Transverse colon (tissue), 4 donors: ENCODE measurements at regions not wholly inside any gene's neighbourhood (a gene's known extent, or its start where the extent isn't known, plus 50 kb on each side); places are given as distances from the start of the nearest gene placed in this dataset.

Experiments
- DNase-seq: peaks from one replicate; pipeline ENCODE4 v3.0.0-alpha.2; 2019
- H3K27ac ChIP-seq, 4 donors: fragments of 200-600 bp; sonication (generic); 2 replicates each; pipeline ENCODE4 v1.5.1; 2016 to 2018; ENCODE audit warnings: inconsistent platforms in 4 of 4
- H3K27me3 ChIP-seq: fragments of 200-600 bp; sonication (generic); 2 replicates; pipeline ENCODE4 v1.5.1; 2017; ENCODE audit warnings: inconsistent platforms
- H3K36me3 ChIP-seq, 4 donors: fragments of 200-600 bp; sonication (generic); 2 replicates each; pipeline ENCODE4 v1.5.1; 2017 to 2019; ENCODE audit warnings: inconsistent platforms in 4 of 4
- H3K4me1 ChIP-seq, 4 donors: fragments of 200-600 bp; sonication (generic); 2 replicates each; pipeline ENCODE4 v1.5.1; 2017 to 2020; ENCODE audit warnings: inconsistent platforms in 4 of 4
- H3K4me3 ChIP-seq, 4 donors: fragments of 200-600 bp; sonication (generic); 1 replicate in 1 of 4; 2 replicates in 3 of 4; pipeline versions ENCODE4 v1.5.1 to v1.6.1; 2017 to 2019; ENCODE audit warnings: inconsistent platforms in 4 of 4
- H3K9me3 ChIP-seq, 2 donors: fragments of 200-600 bp; sonication (generic); 2 replicates each; pipeline ENCODE4 v1.5.1; 2017 to 2019; ENCODE audit warnings: inconsistent platforms in 2 of 2
- EP300 ChIP-seq: sonication (generic); formaldehyde crosslinking; IDR thresholded peaks from one replicate; pipeline ENCODE4 v1.6.1; 2017; ENCODE audit warnings: antibody characterized with exemption, low read depth
- POLR2A ChIP-seq: fragments of 450-650 bp; IDR thresholded peaks from one replicate; pipeline ENCODE4 v1.6.1; 2016; ENCODE audit warnings: antibody characterized with exemption, mild to moderate bottlenecking, moderate library complexity
- POLR2AphosphoS5 ChIP-seq, 3 donors: sonication (generic); formaldehyde crosslinking; IDR thresholded peaks; one replicate each; pipeline ENCODE4 v1.6.1; 2016; ENCODE audit warnings: antibody characterized with exemption in 3 of 3
- WGBS, 2 donors: methylation state at CpG; one replicate each; pipeline ENCODE4 v1.1.5; 2018; ENCODE audit warnings: low coverage in 1 of 2; 5-methylcytosine and 5-hydroxymethylcytosine counted together
- in situ Hi-C, 4 donors: fragments of 200-750 bp; cut with MboI; loops; one replicate each; pipeline versions ENCODE4 v1.15.0 to v1.15.1; 2017; ENCODE audit warnings: low sequenced_read_pairs in 3 of 4, low pct_ligation_motif_present in 1 of 4, low pct_unique_long_range_greater_than_20kb in 1 of 4
- intact Hi-C: fragments of 100-400 bp; cut with DNase I; formaldehyde crosslinking; loops from one replicate; pipeline ENCODE4 v1.15.1; 2023; ENCODE audit warnings: low total_unique reads
- TF ChIP-seq, protein P1 (sequence below), 5 experiments: fragments of 200-600 bp in 3 of 5; fragments of 450-650 bp in 2 of 5; sonication (generic) in 3 of 5; IDR thresholded peaks; 1 replicate in 2 of 5; 2 replicates in 3 of 5; pipeline ENCODE4 v1.5.1; 2016 to 2017; ENCODE audit warnings: antibody characterized with exemption in 5 of 5, inconsistent platforms in 3 of 5, mild to moderate bottlenecking in 2 of 5, moderate library complexity in 1 of 5

DNA sequence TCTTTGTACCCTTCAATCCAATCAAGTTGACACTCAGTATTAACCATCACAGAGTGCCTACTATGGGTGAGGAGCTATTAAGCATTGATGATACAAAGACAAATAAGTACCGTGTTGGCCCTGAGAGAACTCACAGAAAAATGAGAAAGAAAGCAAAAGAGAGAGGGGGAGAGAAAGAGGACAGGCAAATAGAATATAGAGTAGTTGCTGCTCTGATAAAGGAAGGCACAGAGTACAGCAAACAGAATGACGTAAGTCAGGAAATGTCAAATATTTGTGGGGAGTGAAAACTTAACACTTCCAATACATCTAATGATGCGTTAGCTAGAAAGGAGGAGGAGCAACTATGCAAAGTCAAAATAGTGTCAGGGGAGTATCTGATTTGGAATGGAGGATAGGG lies 320.6 kb upstream of the KCNH8 start:
- Histone ChIP-seq H3K27me3 (no peaks in the 10 kb centered on the region), H3K36me3 (no peaks in the 10 kb centered on the region), H3K27ac (no peak overlapping the region), H3K9me3 (no peaks in the 10 kb centered on the region), H3K4me3 (no peak overlapping the region), H3K4me1 (no peaks in the 10 kb centered on the region)
- no peak for TF ChIP-seq POLR2AphosphoS5 (IDR thresholded peaks at IDR 0.05)
- no peak for TF ChIP-seq EP300
- TF ChIP-seq, protein P1, sequence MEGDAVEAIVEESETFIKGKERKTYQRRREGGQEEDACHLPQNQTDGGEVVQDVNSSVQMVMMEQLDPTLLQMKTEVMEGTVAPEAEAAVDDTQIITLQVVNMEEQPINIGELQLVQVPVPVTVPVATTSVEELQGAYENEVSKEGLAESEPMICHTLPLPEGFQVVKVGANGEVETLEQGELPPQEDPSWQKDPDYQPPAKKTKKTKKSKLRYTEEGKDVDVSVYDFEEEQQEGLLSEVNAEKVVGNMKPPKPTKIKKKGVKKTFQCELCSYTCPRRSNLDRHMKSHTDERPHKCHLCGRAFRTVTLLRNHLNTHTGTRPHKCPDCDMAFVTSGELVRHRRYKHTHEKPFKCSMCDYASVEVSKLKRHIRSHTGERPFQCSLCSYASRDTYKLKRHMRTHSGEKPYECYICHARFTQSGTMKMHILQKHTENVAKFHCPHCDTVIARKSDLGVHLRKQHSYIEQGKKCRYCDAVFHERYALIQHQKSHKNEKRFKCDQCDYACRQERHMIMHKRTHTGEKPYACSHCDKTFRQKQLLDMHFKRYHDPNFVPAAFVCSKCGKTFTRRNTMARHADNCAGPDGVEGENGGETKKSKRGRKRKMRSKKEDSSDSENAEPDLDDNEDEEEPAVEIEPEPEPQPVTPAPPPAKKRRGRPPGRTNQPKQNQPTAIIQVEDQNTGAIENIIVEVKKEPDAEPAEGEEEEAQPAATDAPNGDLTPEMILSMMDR (IDR thresholded peaks at IDR 0.05), result no peak
- TF ChIP-seq POLR2A, result no peak
- in situ Hi-C loops, result no loop called here
- 77 to 84% methylated on average over 3 of the region's 3 CpGs for WGBS, 2 donors
- intact Hi-C loops, result no loop called here
- no peak for DNase-seq

DNA sequence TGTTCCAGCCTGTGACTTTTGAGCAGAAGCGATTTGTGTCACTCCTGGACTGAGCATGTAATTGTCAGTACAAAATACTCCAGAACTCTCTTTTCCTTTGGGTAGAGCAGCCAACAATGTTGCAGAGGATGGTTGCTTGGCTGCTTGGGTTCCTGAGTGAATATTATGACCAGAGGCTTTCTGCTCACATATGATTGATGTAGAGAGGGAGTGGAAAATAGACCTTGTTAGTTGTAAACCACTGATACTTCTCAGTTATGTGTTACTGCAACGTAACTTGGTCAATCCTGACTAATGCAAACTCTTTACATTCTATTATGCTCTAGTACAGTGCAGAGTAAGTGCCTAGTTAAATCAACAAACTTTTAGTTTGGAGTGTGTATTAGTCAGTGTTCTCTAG lies 322.6 kb upstream of the KCNH8 start:
- TF ChIP-seq POLR2AphosphoS5 (IDR thresholded peaks at IDR 0.05) (no peak), EP300 (no peak), POLR2A (no peak)
- TF ChIP-seq, protein P1 (IDR thresholded peaks at IDR 0.05), result no peak
- intact Hi-C loops, result no loop called here
- in situ Hi-C loops, result no loop called here
- Histone ChIP-seq H3K4me1 (no peaks in the 10 kb centered on the region), H3K27me3 (no peaks in the 10 kb centered on the region), H3K4me3 (no peak overlapping the region), H3K27ac (no peak overlapping the region), H3K36me3 (no peaks in the 10 kb centered on the region), H3K9me3 (no peaks in the 10 kb centered on the region)
- no peak for DNase-seq
- 80 to 93% methylated on average over 2 of the region's 2 CpGs for WGBS, 2 donors

DNA sequence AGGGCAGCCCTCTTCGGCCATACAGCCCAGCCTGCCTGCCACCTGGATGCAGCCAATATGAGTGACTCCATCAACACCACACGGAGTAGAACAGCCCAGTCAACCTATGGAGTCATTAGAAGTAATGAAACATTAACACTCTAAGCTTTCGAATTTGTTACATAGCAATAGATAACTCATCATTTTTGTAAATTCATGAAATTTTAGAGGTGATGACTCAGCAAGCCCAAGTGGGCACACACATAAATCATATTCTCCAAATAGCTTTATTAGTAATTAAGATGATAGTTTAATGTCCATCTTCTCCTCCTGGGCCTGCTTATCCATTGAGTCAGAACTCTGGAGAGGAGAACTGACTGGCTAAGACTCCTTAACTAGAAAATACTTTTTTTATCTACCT lies 335.0 kb upstream of the KCNH8 start:
- no peak for DNase-seq
- TF ChIP-seq POLR2AphosphoS5 (IDR thresholded peaks at IDR 0.05) (no peak), POLR2A (no peak), EP300 (no peak)
- TF ChIP-seq, protein P1 (IDR thresholded peaks at IDR 0.05), result no peak
- no peaks in the 10 kb centered on the region for H3K27me3 ChIP-seq
- intact Hi-C loops, result no loop called here
- WGBS, 2 donors, result 76 to 80% methylated on average over 1 to 3 of the region's 3 CpGs
- no peak overlapping the region for H3K27ac ChIP-seq
- in situ Hi-C loops, result no loop called here
- H3K4me3 ChIP-seq, result no peak overlapping the region
- H3K9me3 ChIP-seq, result no peaks in the 10 kb centered on the region
- H3K4me1 ChIP-seq, result no peaks in the 10 kb centered on the region
- no peaks in the 10 kb centered on the region for H3K36me3 ChIP-seq

DNA sequence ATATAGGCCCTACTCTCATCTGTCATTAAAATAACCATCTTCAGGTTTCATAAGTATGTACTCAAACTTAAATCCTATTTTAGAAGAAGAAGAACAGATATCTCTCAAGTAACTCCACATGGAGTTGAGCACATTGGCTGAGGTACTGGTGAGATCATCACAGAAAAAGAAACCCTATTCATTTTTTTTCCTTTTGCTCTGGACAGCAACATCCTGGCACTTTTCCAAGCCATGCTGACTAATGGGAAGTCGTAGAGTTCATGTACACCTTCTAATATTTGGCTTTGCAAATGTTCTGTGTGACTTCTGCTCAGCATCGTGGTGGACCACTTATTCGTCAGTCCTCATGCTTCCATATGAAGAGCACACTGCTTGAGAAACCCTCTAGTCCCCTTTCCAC lies 336.0 kb upstream of the KCNH8 start:
- H3K36me3 ChIP-seq, result no peaks in the 10 kb centered on the region
- H3K27ac ChIP-seq, result no peak overlapping the region
- intact Hi-C loops, result no loop called here
- 54 to 59% methylated on average over 3 of the region's 3 CpGs for WGBS, 2 donors
- TF ChIP-seq, protein P1 (IDR thresholded peaks at IDR 0.05), result no peak
- TF ChIP-seq POLR2A, result no peak
- TF ChIP-seq EP300, result no peak
- TF ChIP-seq POLR2AphosphoS5 (IDR thresholded peaks at IDR 0.05), result no peak
- no peak for DNase-seq
- H3K27me3 ChIP-seq, result no peaks in the 10 kb centered on the region
- no peaks in the 10 kb centered on the region for H3K9me3 ChIP-seq
- in situ Hi-C loops, result no loop called here
- no peaks in the 10 kb centered on the region for H3K4me1 ChIP-seq
- H3K4me3 ChIP-seq, result no peak overlapping the region
